BLaER1 treated with 17β-estradiol and CSF1 and Interleukin-3, amounts not matched to agents 10 nM and 100 nM (cell line): ENCODE measurements at regions not wholly inside any gene's neighbourhood (a gene's known extent, or its start where the extent isn't known, plus 50 kb on each side); places are given as distances from the start of the nearest gene placed in this dataset.
"Not testable (repeated sequence)": the region's sequence is repeated elsewhere in the genome, so short reads cannot be mapped to it uniquely, and the experiment has no call there.

Experiments
- H3K27ac ChIP-seq, 11 experiments: shearing (Covaris generic); formaldehyde crosslinking; 2 replicates each; pipeline ENCODE4 v1.8.1; 2022
- H3K27me3 ChIP-seq, 11 experiments: shearing (Covaris generic); formaldehyde crosslinking; 2 replicates each; pipeline ENCODE4 v1.8.1; 2022
- H3K36me3 ChIP-seq, 11 experiments: shearing (Covaris generic); formaldehyde crosslinking; 2 replicates each; pipeline ENCODE4 v1.8.1; 2022
- H3K4me1 ChIP-seq, 10 experiments: shearing (Covaris generic); formaldehyde crosslinking; 2 replicates each; pipeline ENCODE4 v1.8.1; 2022
- H3K4me2 ChIP-seq, 11 experiments: shearing (Covaris generic); formaldehyde crosslinking; 2 replicates each; pipeline ENCODE4 v1.8.1; 2022
- H3K4me3 ChIP-seq, 10 experiments: shearing (Covaris generic); formaldehyde crosslinking; 2 replicates each; pipeline ENCODE4 v1.8.1; 2022
- H3K9ac ChIP-seq, 11 experiments: shearing (Covaris generic); formaldehyde crosslinking; 2 replicates each; pipeline ENCODE4 v1.8.1; 2022
- H3K9me3 ChIP-seq, 11 experiments: shearing (Covaris generic); formaldehyde crosslinking; replicated peaks in 1 of 11; 2 replicates each; pipeline ENCODE4 v1.8.1; 2022
- H4K20me1 ChIP-seq, 11 experiments: shearing (Covaris generic); formaldehyde crosslinking; 2 replicates each; pipeline ENCODE4 v1.8.1; 2022
- Cebpa-rat ChIP-seq, 11 experiments: shearing (Covaris generic); IDR thresholded peaks; 2 replicates each; pipeline ENCODE4 v1.8.1; 2022

DNA sequence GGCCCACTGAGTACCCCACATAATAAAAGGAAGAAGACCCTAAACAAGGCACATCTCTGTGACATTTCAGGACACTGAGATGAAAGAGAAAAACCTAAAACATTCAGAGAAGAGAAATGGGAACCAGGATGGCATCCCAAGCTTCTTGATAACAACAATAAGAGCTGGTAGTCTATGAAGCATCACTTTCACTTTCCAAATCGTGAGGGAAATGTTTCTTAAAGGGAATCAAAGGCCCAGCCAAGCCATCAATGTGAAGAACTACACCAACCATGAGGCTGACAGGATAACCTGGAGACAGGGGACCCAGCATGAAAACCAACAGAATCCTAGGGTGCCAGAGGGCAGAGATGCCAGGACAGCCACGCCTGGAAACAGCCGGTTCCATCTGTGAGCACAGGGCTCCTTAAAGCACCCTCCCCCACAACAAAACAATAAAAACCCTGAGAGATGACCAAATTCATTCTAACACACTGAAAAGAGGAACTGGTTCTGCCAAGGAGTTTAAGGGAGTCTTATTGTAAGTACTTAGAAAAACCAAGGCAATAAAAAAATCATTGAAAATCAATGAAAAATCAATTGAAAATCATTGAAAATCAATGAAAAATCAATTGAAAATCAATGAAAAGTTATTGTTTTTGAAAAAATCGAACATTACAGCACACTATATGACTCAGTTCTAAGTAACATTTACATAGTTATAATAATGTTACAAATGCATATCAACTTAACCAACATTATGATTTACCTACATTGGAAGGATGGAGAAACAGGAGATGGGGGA is 141.5 kb upstream of the ERG start:
- Histone ChIP-seq H3K9me3 (peaks cover 15 to 38% (median 23%) of the 10 kb centered on the region in 11 experiments), H3K27ac (peak overlapping the region in 8 of 11 experiments; percentile 23 to 74 (median 60); a peak in 15 of 22 replicates), H4K20me1 (no peaks in the 10 kb centered on the region), H3K4me2 (peak overlapping the region; percentile 57 to 79 (median 62)), H3K9ac (peak overlapping the region in 8 of 11 experiments; percentile 10 to 70 (median 44); a peak in 13 of 22 replicates), H3K4me3 (peak overlapping the region in 4 of 10 experiments; percentile 8 to 48 (median 32); a peak in 5 of 20 replicates), H3K4me1 (peaks cover 6 to 12% (median 8%) of the 10 kb centered on the region in 10 experiments; a peak in 18 of 20 replicates), H3K36me3 (no peaks in the 10 kb centered on the region), H3K27me3 (peaks cover 0 to 23% (median 0%) of the 10 kb centered on the region in 11 experiments; a peak in 4 of 22 replicates)
- no peak for TF ChIP-seq Cebpa-rat (IDR thresholded peaks at IDR 0.05)

DNA sequence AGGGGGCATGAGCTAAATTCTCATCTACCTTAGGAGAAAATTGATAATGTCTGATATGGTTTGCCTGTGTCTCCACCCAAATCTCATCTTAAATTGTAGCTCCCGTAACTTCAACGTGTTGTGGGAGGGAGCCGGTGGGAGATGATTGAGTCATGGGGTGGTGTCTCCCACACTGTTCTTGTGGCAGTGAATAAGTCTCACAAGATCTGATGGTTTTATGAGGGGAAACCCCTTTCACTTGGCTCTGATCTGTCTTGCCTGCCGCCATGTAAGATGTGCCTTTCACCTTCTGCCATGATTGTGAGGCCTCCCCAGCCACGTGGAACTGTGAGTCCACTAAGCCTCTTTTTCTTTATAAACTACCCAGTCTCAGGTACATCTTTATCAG is 142.1 kb upstream of the ERG start:
- not testable (repeated sequence) for H4K20me1 ChIP-seq, H3K9ac ChIP-seq, H3K4me3 ChIP-seq, H3K27ac ChIP-seq, H3K4me2 ChIP-seq, H3K36me3 ChIP-seq
- peaks cover 6 to 12% (median 8%) of the 10 kb centered on the region in 10 experiments; a peak in 18 of 20 replicates for H3K4me1 ChIP-seq
- H3K9me3 ChIP-seq = peaks cover 15 to 33% (median 22%) of the 10 kb centered on the region in 11 experiments
- peaks cover 0 to 23% (median 0%) of the 10 kb centered on the region in 11 experiments; a peak in 4 of 22 replicates for H3K27me3 ChIP-seq

DNA sequence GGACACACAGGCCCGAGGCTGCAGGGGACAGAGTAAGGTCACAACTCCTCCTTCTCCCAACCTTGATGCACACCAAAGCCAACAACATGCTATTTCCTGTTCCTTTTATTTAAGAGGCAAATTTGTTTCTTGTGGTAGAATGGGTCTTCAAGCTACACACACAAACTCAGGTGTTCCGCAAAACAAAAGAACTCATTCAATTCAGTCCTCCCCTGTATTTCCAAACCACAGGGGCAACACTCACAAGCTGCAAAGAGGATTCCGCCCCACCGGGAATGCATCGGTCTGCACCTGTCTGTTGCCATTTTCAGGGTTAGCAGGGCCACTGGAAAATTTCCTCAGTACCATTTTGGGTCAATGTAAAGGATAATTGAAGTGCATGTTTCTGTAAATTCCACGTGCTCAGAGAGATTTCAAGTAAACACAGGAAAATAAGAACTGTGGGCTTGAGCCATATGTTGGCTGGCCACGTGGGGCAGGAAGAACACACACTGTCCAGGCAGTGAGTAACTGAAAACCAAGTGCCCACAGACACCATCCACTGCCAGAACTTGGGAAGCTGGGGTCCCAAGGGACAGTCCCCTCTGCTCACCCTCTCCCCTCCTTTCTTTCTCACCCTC is 145.2 kb upstream of the ERG start:
- H3K36me3 ChIP-seq = no peaks in the 10 kb centered on the region
- no peak overlapping the region for H3K4me2 ChIP-seq
- peaks cover 6 to 12% (median 8%) of the 10 kb centered on the region in 10 experiments; a peak in 18 of 20 replicates for H3K4me1 ChIP-seq
- H4K20me1 ChIP-seq = no peaks in the 10 kb centered on the region
- peaks cover 5 to 13% (median 10%) of the 10 kb centered on the region in 11 experiments; a peak in 15 of 22 replicates for H3K9me3 ChIP-seq
- H3K9ac ChIP-seq = no peak overlapping the region
- no peak for TF ChIP-seq Cebpa-rat (IDR thresholded peaks at IDR 0.05)
- no peak overlapping the region for H3K27ac ChIP-seq
- H3K27me3 ChIP-seq = peaks cover 0 to 21% (median 0%) of the 10 kb centered on the region in 11 experiments; a peak in 4 of 22 replicates
- no peak overlapping the region for H3K4me3 ChIP-seq

DNA sequence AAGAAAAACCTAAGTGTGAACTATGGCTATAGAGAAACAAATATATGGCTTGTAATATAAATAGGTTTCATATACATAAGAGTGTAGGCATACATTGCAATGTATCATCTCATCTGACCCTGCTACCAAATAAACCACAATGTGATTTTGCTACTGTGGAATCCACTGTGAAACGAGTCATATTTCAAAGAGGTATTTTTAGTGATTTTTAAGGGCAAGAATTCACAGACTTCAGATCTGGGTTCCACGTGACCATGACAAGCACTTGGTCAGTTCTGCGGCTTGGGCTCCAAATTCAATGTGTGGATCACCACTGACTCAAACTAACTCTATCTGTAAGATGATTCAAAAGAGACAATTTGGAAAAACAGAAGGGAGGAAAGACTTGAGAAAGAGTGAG is 147.0 kb upstream of the ERG start:
- no peaks in the 10 kb centered on the region for H4K20me1 ChIP-seq
- peaks cover 3 to 11% (median 8%) of the 10 kb centered on the region in 11 experiments; a peak in 15 of 22 replicates for H3K9me3 ChIP-seq
- no peaks in the 10 kb centered on the region for H3K4me1 ChIP-seq
- no peak for TF ChIP-seq Cebpa-rat (IDR thresholded peaks at IDR 0.05)
- peaks cover 0 to 21% (median 0%) of the 10 kb centered on the region in 11 experiments; a peak in 4 of 22 replicates for H3K27me3 ChIP-seq
- no peak overlapping the region for H3K4me2 ChIP-seq
- no peak overlapping the region for H3K4me3 ChIP-seq
- H3K36me3 ChIP-seq = no peaks in the 10 kb centered on the region
- no peak overlapping the region for H3K9ac ChIP-seq
- H3K27ac ChIP-seq = no peak overlapping the region

DNA sequence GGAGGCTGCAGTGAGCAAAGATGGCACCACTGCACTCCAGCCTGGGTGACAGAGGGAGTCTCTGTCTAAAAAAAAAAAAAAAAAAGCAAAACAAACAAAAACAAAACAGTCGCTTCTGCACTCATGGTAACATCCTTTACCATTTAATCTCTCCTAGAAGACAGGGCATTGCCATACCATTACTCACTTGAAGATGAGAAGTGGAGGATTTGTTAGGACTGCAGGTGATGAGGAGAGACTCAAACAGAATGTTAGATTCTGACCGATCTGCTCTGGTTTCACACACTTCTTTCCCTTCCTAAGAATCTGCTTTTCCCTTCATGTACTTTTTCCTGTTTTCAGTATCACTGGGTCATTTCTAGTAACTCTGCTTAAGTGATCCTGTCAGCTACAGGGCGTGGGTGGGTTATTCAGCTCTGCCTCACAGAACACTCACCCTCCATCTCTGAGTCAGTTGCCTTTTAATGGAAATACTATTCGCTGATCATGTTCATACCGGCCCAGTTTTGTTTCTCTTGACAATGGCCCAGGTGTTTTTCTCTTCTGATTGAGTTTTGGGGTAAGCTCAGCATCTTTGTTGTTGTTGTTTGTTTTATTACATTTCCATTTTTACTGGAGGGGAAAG is 148.0 kb upstream of the ERG start:
- no peak for TF ChIP-seq Cebpa-rat (IDR thresholded peaks at IDR 0.05)
- Histone ChIP-seq H3K4me3 (no peak overlapping the region), H3K9me3 (peaks cover 0 to under 1% (median 0%) of the 10 kb centered on the region in 11 experiments; a peak in 1 of 22 replicates), H3K27me3 (peaks cover 0 to 17% (median 0%) of the 10 kb centered on the region in 11 experiments; a peak in 4 of 22 replicates), H4K20me1 (no peaks in the 10 kb centered on the region), H3K9ac (no peak overlapping the region), H3K36me3 (no peaks in the 10 kb centered on the region), H3K27ac (no peak overlapping the region), H3K4me2 (no peak overlapping the region), H3K4me1 (no peaks in the 10 kb centered on the region)

DNA sequence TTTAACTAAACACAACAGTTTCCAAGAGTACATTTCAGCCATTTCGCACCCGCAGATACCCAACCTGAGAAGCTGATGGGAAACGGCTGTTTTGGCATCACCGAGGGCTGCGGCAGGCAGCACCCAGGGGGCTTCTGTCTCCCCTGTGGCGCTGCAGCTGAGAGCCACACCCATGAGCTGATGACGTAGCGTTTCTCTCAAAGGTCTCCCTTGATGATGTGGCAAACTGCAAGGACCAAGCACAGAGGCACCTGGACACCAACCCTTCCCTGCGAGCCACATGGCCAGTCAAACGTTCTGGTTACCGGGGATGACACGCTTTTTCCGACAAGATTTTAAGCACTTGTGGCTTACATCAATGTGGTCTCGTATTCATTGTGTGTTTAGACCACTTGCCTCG is 150.8 kb upstream of the ERG start:
- Histone ChIP-seq H3K27me3 (peaks cover 0 to 7% (median 0%) of the 10 kb centered on the region in 11 experiments; a peak in 2 of 22 replicates), H3K27ac (no peak overlapping the region), H3K4me2 (no peak overlapping the region), H3K4me1 (no peaks in the 10 kb centered on the region), H4K20me1 (no peaks in the 10 kb centered on the region), H3K9ac (no peak overlapping the region), H3K9me3 (no peaks in the 10 kb centered on the region), H3K4me3 (no peak overlapping the region), H3K36me3 (no peaks in the 10 kb centered on the region)
- TF ChIP-seq Cebpa-rat (IDR thresholded peaks at IDR 0.05) = no peak

DNA sequence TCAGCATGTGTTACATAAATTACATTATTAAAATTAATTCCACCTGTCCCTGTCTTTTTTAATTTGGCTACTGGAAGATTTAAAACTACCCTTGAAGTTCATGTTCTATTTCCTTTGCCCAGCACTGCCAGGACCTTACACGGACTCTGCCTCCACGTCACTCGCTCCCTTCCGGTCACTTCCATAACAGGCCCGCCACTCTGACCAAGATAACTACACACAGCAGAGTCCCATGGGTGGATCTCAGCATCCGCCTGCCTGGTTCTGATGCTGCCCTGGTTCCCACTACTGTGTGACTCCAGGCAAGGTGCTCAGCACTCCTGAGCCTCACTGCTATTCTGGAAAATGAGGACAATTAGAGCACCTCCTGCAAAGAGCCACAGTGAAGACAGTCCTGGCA is 153.3 kb upstream of the ERG start:
- H3K9ac ChIP-seq = no peak overlapping the region
- no peak overlapping the region for H3K4me3 ChIP-seq
- H3K27ac ChIP-seq = no peak overlapping the region
- H4K20me1 ChIP-seq = no peaks in the 10 kb centered on the region
- no peak overlapping the region for H3K4me2 ChIP-seq
- H3K9me3 ChIP-seq = no peaks in the 10 kb centered on the region
- no peaks in the 10 kb centered on the region for H3K4me1 ChIP-seq
- TF ChIP-seq Cebpa-rat (IDR thresholded peaks at IDR 0.05) = no peak
- no peaks in the 10 kb centered on the region for H3K36me3 ChIP-seq
- H3K27me3 ChIP-seq = peaks cover 0 to 26% (median 5%) of the 10 kb centered on the region in 11 experiments; a peak in 12 of 22 replicates

DNA sequence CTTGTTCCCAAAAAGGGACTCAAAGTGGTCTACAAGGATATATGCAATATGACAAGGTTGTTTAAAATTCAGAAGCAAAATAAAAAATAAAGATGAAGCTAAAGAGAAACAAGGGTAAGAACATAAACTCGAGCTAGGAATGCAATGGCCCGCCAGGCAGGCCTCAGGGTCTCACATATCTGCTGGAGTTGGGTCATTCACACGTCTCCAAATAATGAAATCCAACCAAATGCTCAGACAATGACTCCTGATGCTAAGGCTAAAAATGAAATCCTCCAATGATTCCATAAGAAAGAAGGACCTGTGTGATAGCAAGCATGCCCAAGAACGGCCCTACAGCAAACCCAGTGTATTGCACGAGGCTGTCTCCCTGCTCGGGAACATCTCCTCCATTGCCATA is 153.3 kb upstream of the ETS2 start:
- Histone ChIP-seq H3K9me3 (no peaks in the 10 kb centered on the region), H3K27me3 (peaks cover 1 to 31% (median 13%) of the 10 kb centered on the region in 11 experiments; a peak in 19 of 22 replicates), H4K20me1 (no peaks in the 10 kb centered on the region), H3K4me3 (no peak overlapping the region), H3K27ac (no peak overlapping the region), H3K4me1 (no peaks in the 10 kb centered on the region), H3K36me3 (no peaks in the 10 kb centered on the region), H3K9ac (no peak overlapping the region), H3K4me2 (no peak overlapping the region)
- no peak for TF ChIP-seq Cebpa-rat (IDR thresholded peaks at IDR 0.05)

DNA sequence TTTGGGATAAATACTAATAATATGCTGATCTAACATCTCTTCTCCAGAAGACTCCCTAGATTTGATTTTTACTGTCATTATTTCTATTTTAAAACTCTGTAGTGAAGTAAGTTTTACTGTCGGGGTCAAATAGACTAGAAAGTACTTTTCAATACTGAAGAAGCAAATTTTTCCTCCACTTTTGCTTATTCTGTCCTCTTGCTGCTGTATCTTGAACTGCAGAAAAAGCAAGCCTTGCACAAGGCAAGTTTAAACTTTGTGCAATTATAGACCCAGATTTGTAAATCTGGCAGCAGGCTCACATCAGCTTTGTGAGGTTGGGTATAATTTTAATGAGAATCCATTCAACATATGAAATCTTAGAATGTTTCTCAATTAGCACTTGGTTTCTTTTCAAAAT is 151.1 kb upstream of the ETS2 start:
- H3K36me3 ChIP-seq = no peaks in the 10 kb centered on the region
- no peak for TF ChIP-seq Cebpa-rat (IDR thresholded peaks at IDR 0.05)
- H3K4me2 ChIP-seq = no peak overlapping the region
- no peaks in the 10 kb centered on the region for H3K9me3 ChIP-seq
- no peak overlapping the region for H3K27ac ChIP-seq
- H3K27me3 ChIP-seq = peaks cover 23 to 53% (median 35%) of the 10 kb centered on the region in 11 experiments
- H3K4me3 ChIP-seq = no peak overlapping the region
- no peaks in the 10 kb centered on the region for H3K4me1 ChIP-seq
- no peak overlapping the region for H3K9ac ChIP-seq
- H4K20me1 ChIP-seq = no peaks in the 10 kb centered on the region
